OCI-LY7 (cell line): ENCODE measurements at regions not wholly inside any gene's neighbourhood (a gene's known extent, or its start where the extent isn't known, plus 50 kb on each side); places are given as distances from the start of the nearest gene placed in this dataset.

Experiments
- BruUV-seq: library from RNA; stranded (reverse); fragments of 400-500 nt; replicated peaks from 2 replicates; lab custom pipeline; 2021; lab: Mats Ljungman, UMichigan
- CTCF ChIA-PET: fragments of 300-600 bp; sonication (Branson Sonifier 250); formaldehyde crosslinking; loops from one replicate; lab custom pipeline; 2022; ENCODE audit warnings: antibody characterized with exemption; ENCODE audit not compliant: unreplicated experiment; lab: Charles Lee
- POLR2A ChIA-PET: fragments of 300-600 bp; sonication (Branson Sonifier 250); formaldehyde crosslinking; loops from one replicate; lab custom pipeline; 2022; ENCODE audit warnings: antibody characterized with exemption; lab: Charles Lee
- DNase-seq: peaks from one replicate; pipeline ENCODE4 v3.0.0-alpha.2; 2015; ENCODE audit warnings: low spot score
- H2AFZ ChIP-seq: fragments of 200-600 bp; sonication (generic), shearing (Covaris generic); 2 replicates; pipeline ENCODE4 v1.6.1; 2014; ENCODE audit warnings: mild to moderate bottlenecking, antibody characterized with exemption, low read length, moderate library complexity
- H3K27ac ChIP-seq: fragments of 200-600 bp; sonication (generic); 2 replicates; pipeline ENCODE4 v1.5.1; 2014; ENCODE audit warnings: mixed run types, low read depth, mild to moderate bottlenecking, moderate library complexity, low read length, inconsistent platforms; ENCODE audit not compliant: poor library complexity, severe bottlenecking
- H3K36me3 ChIP-seq: fragments of 200-600 bp; sonication (generic); 2 replicates; pipeline ENCODE4 v1.6.1; 2014; ENCODE audit warnings: mild to moderate bottlenecking, antibody characterized with exemption, low read length, moderate library complexity, mixed read lengths; ENCODE audit not compliant: insufficient read depth
- H3K4me1 ChIP-seq: fragments of 200-600 bp; sonication (generic); 2 replicates; pipeline ENCODE4 v1.5.1; 2014; ENCODE audit warnings: mild to moderate bottlenecking, low read length; ENCODE audit not compliant: insufficient read depth, poor library complexity, severe bottlenecking
- H3K4me2 ChIP-seq: fragments of 200-600 bp; sonication (generic); 2 replicates; pipeline ENCODE4 v1.6.1; 2014; ENCODE audit warnings: mild to moderate bottlenecking, low read length
- H3K4me3 ChIP-seq: fragments of 200-600 bp; sonication (generic); 2 replicates; pipeline ENCODE4 v1.5.1; 2014; ENCODE audit warnings: mild to moderate bottlenecking, low read depth, low read length; ENCODE audit not compliant: poor library complexity, severe bottlenecking
- H3K79me2 ChIP-seq: fragments of 200-600 bp; sonication (generic); 2 replicates; pipeline ENCODE4 v1.6.1; 2016; ENCODE audit warnings: low read depth, mild to moderate bottlenecking, low read length, moderate library complexity, mixed read lengths; ENCODE audit not compliant: insufficient read depth
- H3K9me2 ChIP-seq: fragments of 200-600 bp; sonication (generic); 2 replicates; pipeline ENCODE4 v1.6.1; 2016; ENCODE audit warnings: mild to moderate bottlenecking, low read length, mixed read lengths; ENCODE audit not compliant: insufficient read depth
- H3K9me3 ChIP-seq: fragments of 200-600 bp; sonication (generic); 2 replicates; pipeline ENCODE4 v1.6.1; 2014; ENCODE audit warnings: mild to moderate bottlenecking, mixed run types, low read length, mixed read lengths
- H4K20me1 ChIP-seq: fragments of 200-600 bp; sonication (generic); 2 replicates; pipeline ENCODE4 v1.6.1; 2014; ENCODE audit warnings: mild to moderate bottlenecking, antibody characterized with exemption, low read length, moderate library complexity, mixed read lengths; ENCODE audit not compliant: insufficient read depth
- EZH2phosphoT487 ChIP-seq: fragments of 200-600 bp; sonication (generic); IDR thresholded peaks from 2 replicates; pipeline ENCODE4 v1.6.1; 2018; ENCODE audit warnings: low read depth, borderline replicate concordance, mild to moderate bottlenecking, mixed run types, antibody characterized with exemption, low read length, moderate library complexity, mixed read lengths
- intact Hi-C: fragments of 100-400 bp; cut with micrococcal nuclease; formaldehyde crosslinking; loops from one replicate; pipeline ENCODE4 v1.10.0; 2022; ENCODE audit not compliant: unreplicated experiment
- TF ChIP-seq, protein P1 (sequence below): fragments of 200-600 bp; sonication (generic); conservative IDR thresholded peaks from 2 replicates; pipeline ENCODE4 v1.5.1; 2014; ENCODE audit warnings: mild to moderate bottlenecking, antibody characterized with exemption, low read length, moderate library complexity, mixed read lengths

DNA sequence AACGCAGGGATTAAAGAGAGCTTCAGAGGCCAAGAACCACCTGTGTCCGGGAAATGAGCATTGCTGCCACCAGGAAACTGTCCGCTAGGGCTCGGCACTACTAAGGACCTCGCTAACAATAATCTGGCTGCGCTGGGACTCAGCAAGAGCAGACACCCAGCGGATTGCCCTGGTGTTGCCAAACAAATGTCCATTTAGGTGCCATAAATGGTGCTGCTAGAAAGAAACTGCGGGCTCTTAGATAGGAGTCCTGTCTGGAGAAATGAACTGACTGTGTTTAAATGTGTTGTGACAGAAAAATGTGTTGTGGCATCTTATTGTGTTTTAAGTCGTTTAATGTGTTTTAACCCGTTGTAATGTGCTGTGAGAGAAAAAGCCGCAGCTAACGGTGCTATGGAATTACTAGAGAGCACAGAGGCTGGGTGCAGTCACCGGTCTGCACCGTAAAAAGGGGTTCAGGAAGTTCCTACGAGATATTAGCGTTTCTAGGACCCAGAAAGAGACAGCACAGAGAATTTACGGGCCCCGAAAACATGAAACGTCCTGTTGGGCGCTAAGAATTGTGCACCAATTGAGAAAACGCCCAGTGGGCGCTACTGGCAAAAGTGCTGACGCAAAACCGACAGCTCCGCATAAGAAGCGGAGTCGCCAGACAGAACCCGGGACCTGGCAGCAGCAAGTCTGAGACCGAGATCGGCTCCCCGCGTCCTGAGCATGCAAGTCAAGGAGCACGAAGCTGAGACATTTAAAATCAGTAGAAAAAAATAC, 90.6 kb downstream of the ANXA2R start:
- POLR2A ChIA-PET = interaction anchor here (0.5 to 1.4 kb wide), 4 partner anchors 22 to 80 kb away, joined by 3 to 10 read pairs (median 4); no protein-coding TSS in a partner anchor
- BruUV-seq = no TSS peak
- H3K36me3 ChIP-seq = no peaks in the 10 kb centered on the region
- H3K9me3 ChIP-seq = no peaks in the 10 kb centered on the region
- peaks cover 28% of the 10 kb centered on the region for H3K4me1 ChIP-seq
- H3K4me2 ChIP-seq = peak overlapping the region; percentile 81
- peak overlapping the region; percentile 27 for H3K4me3 ChIP-seq
- no peak overlapping the region for H3K27ac ChIP-seq
- no peaks in the 10 kb centered on the region for H3K79me2 ChIP-seq
- H2AFZ ChIP-seq = peak overlapping the region; percentile 55; the same call in 1 of the 2 replicates
- H3K9me2 ChIP-seq = no peaks in the 10 kb centered on the region
- TF ChIP-seq, protein P1, sequence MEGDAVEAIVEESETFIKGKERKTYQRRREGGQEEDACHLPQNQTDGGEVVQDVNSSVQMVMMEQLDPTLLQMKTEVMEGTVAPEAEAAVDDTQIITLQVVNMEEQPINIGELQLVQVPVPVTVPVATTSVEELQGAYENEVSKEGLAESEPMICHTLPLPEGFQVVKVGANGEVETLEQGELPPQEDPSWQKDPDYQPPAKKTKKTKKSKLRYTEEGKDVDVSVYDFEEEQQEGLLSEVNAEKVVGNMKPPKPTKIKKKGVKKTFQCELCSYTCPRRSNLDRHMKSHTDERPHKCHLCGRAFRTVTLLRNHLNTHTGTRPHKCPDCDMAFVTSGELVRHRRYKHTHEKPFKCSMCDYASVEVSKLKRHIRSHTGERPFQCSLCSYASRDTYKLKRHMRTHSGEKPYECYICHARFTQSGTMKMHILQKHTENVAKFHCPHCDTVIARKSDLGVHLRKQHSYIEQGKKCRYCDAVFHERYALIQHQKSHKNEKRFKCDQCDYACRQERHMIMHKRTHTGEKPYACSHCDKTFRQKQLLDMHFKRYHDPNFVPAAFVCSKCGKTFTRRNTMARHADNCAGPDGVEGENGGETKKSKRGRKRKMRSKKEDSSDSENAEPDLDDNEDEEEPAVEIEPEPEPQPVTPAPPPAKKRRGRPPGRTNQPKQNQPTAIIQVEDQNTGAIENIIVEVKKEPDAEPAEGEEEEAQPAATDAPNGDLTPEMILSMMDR = peak; percentile 45
- TF ChIP-seq EZH2phosphoT487 = peak; percentile 88
- DNase-seq = peak; percentile 54
- no peaks in the 10 kb centered on the region for H4K20me1 ChIP-seq
- intact Hi-C loops = loop anchor here (5.0 kb wide), 1 partner anchor 93 kb away; the partner anchor contains the start of gene ANXA2R
- CTCF ChIA-PET = interaction anchor here (0.5 kb wide), 1 partner anchor 238 kb away, joined by 3 read pairs; no protein-coding TSS in a partner anchor

DNA sequence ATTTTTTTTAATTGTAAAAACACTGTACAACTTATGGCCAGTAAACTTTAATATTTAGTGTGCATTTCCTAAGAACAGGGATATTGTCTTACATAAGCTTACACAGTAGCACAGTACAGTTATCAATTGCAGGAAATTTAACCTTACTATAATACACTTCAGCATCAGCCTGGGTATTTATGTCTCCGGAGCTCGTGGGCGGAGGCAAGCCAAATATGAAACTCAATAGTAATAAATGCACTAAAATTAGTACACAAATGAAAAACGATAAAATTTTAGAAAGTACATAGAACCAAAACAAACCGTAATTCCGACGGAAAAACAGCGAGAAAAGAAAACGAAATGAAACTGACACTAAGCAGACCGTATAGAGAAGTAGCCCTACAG, 91.2 kb downstream of the ANXA2R start:
- no peak overlapping the region for H3K27ac ChIP-seq
- no peaks in the 10 kb centered on the region for H3K9me3 ChIP-seq
- no peaks in the 10 kb centered on the region for H3K36me3 ChIP-seq
- H3K79me2 ChIP-seq = no peaks in the 10 kb centered on the region
- no peak for DNase-seq
- intact Hi-C loops = no loop called here
- H3K4me3 ChIP-seq = no peak overlapping the region
- ChIA-PET POLR2A (interaction anchor here (0.9 kb wide), 1 partner anchor 81 kb away, joined by 4 read pairs; no protein-coding TSS in a partner anchor), CTCF (interaction anchor here (0.5 kb wide), 1 partner anchor 239 kb away, joined by 3 read pairs; no protein-coding TSS in a partner anchor)
- no peaks in the 10 kb centered on the region for H3K9me2 ChIP-seq
- peak overlapping the region; percentile 81 for H3K4me2 ChIP-seq
- no peaks in the 10 kb centered on the region for H4K20me1 ChIP-seq
- no TSS peak for BruUV-seq
- H3K4me1 ChIP-seq = peaks cover 28% of the 10 kb centered on the region
- H2AFZ ChIP-seq = no peak overlapping the region
- TF ChIP-seq, protein P1 = no peak
- TF ChIP-seq EZH2phosphoT487 = no peak

DNA sequence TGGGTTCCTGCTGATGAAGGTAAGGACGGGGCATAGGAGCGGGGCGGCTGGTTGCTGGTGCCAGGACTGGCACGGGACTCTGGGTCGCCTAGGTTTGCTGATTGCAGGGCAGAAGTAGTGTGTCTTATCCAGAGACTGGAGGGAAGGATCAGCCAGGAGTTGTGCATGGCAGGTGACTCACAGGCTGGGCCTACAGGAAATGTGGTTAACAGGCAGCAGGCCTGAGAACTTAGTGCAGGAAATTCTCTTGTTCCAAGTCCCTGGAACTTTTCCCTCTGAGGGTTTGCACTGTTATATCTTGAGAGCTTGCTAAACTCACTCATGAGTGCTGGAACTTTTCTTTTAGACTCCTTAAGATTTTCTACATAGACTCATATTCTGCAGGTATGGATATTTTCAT, 95.1 kb downstream of the ANXA2R start:
- no TSS peak for BruUV-seq
- Histone ChIP-seq H3K79me2 (no peaks in the 10 kb centered on the region), H3K4me1 (peaks cover 7% of the 10 kb centered on the region), H3K9me2 (no peaks in the 10 kb centered on the region), H2AFZ (no peak overlapping the region), H3K27ac (no peak overlapping the region), H3K4me2 (no peak overlapping the region), H4K20me1 (no peaks in the 10 kb centered on the region), H3K9me3 (no peaks in the 10 kb centered on the region), H3K36me3 (no peaks in the 10 kb centered on the region), H3K4me3 (no peak overlapping the region)
- ChIA-PET POLR2A (no interaction called here), CTCF (no interaction called here)
- DNase-seq = no peak
- no peak for TF ChIP-seq EZH2phosphoT487
- TF ChIP-seq, protein P1 = no peak
- intact Hi-C loops = no loop called here
